Pancreas (tissue), 10 donors: ENCODE measurements at regions not wholly inside any gene's neighbourhood (a gene's known extent, or its start where the extent isn't known, plus 50 kb on each side); places are given as distances from the start of the nearest gene placed in this dataset.
"Not testable (repeated sequence)": the region's sequence is repeated elsewhere in the genome, so short reads cannot be mapped to it uniquely, and the experiment has no call there.

Experiments used
- ATAC-seq, 4 donors: fragments of 200-7000 bp; cut with Tn5 transposase; one replicate each; pipeline versions ENCODE4 v1.8.0 to v1.9.1; 2020; ENCODE audit warnings: mild to moderate bottlenecking in 4 of 4, moderate library complexity in 4 of 4
- DNase-seq, 6 donors: peaks; one replicate each; pipeline ENCODE4 v3.0.0-alpha.2; 2020
- FAIRE-seq: peaks from 2 replicates; lab custom pipeline; 2012; peaks lifted over from hg19 to GRCh38; lab: Jason Lieb, UNC
- H3K27ac ChIP-seq, 4 donors: fragments of 200-600 bp; sonication (generic); 1 replicate in 3 of 4; 2 replicates in 1 of 4; pipeline versions ENCODE4 v1.5.0 to v1.8.0; 2020
- H3K27me3 ChIP-seq, 4 donors: fragments of 200-600 bp; one replicate each; pipeline ENCODE4 v1.8.0; 2021
- H3K36me3 ChIP-seq, 3 donors: fragments of 200-600 bp; sonication (generic) in 1 of 3; one replicate each; pipeline versions ENCODE4 v1.5.0 to v1.8.0; 2020 to 2021
- H3K4me1 ChIP-seq, 3 donors: fragments of 200-600 bp; one replicate each; pipeline ENCODE4 v1.8.0; 2021
- H3K4me3 ChIP-seq, 4 donors: fragments of 200-600 bp; sonication (generic) in 2 of 4; one replicate each; pipeline versions ENCODE4 v1.5.0 to v1.8.0; 2020 to 2021
- H3K9me3 ChIP-seq, 4 donors: fragments of 200-600 bp; one replicate each; pipeline ENCODE4 v1.8.0; 2021
- WGBS, 2 donors: extraction: QIAGEN DNeasy Blood & Tissue Kit; methylation state at CpG; one replicate each; pipeline ENCODE4 v1.1.7; 2013; 5-methylcytosine and 5-hydroxymethylcytosine counted together
- intact Hi-C, 3 donors: fragments of 100-400 bp; cut with DNase I; formaldehyde crosslinking; loops; one replicate each; pipeline versions ENCODE4 v1.11.1 to v1.14.2; 2022
- TF ChIP-seq, protein P1 (sequence below), 4 donors: fragments of 200-600 bp; sonication (generic) in 3 of 4; IDR thresholded peaks; one replicate each; pipeline versions ENCODE4 v1.5.0 to v1.8.0; 2021; ENCODE audit warnings: antibody characterized with exemption in 4 of 4
- donor health status: healthy with polysubstance abuse.
- donor health status: DM: no; HTN: no; CAD: no; lungs with moderate emphysema.
- donor health status: DM: no; HTN: no; CAD: no.
- donor health status: control.
- donor health status: control.
- donor health status: Bipolar disorder and iron deficiency.
- donor health status: DM: yes; HTN: yes; CAD: no.
- donor health status: DM: no; HTN: no; CAD: no.
- donor health status: DM: no; HTN: no; CAD: no.
- donor health status: DM: yes; HTN: yes; CAD: no.

DNA sequence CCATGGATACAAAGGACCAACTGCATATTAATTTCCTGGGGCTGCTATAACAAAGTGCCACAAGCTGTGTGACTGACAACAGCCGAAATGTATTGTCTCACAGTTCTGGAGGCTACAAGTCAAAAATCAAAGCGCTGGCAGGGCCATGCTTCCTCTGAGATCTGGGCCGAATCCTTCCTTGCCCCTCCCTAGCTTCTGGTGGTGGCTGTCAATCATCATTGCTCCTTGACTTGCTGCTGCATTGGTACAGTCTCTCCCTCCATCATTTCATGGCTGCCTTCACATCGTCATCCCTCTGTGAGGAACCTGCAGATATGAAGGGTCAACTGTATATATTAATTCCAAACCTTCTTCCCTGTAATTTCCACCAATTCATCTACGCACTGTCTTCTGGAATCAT lies 118.3 kb downstream of the EXOC5 start:
- intact Hi-C loops = no loop called here
- H3K4me3 ChIP-seq = no peak overlapping the region
- no peak overlapping the region for H3K27ac ChIP-seq
- H3K27me3 ChIP-seq = no peaks in the 10 kb centered on the region
- DNase-seq = no peak
- no peak for ATAC-seq
- no peaks in the 10 kb centered on the region for H3K4me1 ChIP-seq
- TF ChIP-seq, protein P1, sequence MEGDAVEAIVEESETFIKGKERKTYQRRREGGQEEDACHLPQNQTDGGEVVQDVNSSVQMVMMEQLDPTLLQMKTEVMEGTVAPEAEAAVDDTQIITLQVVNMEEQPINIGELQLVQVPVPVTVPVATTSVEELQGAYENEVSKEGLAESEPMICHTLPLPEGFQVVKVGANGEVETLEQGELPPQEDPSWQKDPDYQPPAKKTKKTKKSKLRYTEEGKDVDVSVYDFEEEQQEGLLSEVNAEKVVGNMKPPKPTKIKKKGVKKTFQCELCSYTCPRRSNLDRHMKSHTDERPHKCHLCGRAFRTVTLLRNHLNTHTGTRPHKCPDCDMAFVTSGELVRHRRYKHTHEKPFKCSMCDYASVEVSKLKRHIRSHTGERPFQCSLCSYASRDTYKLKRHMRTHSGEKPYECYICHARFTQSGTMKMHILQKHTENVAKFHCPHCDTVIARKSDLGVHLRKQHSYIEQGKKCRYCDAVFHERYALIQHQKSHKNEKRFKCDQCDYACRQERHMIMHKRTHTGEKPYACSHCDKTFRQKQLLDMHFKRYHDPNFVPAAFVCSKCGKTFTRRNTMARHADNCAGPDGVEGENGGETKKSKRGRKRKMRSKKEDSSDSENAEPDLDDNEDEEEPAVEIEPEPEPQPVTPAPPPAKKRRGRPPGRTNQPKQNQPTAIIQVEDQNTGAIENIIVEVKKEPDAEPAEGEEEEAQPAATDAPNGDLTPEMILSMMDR (IDR thresholded peaks at IDR 0.05) = no peak
- WGBS, 2 donors = 74 to 81% methylated on average over 5 of the region's 5 CpGs
- FAIRE-seq = no peak
- H3K36me3 ChIP-seq = no peaks in the 10 kb centered on the region
- no peaks in the 10 kb centered on the region for H3K9me3 ChIP-seq

- H3K36me3 ChIP-seq = no peaks in the 10 kb centered on the region
- 86 to 93% methylated on average over 5 of the region's 5 CpGs for WGBS, 2 donors
- H3K9me3 ChIP-seq = no peaks in the 10 kb centered on the region
- ATAC-seq (no peak), FAIRE-seq (no peak), DNase-seq (no peak)
- no peak overlapping the region for H3K27ac ChIP-seq
- H3K4me3 ChIP-seq = no peak overlapping the region
- H3K27me3 ChIP-seq = no peaks in the 10 kb centered on the region
- no peaks in the 10 kb centered on the region for H3K4me1 ChIP-seq
- intact Hi-C loops = no loop called here
- TF ChIP-seq, protein P1 (IDR thresholded peaks at IDR 0.05) = no peak
These were observed 129.5 kb downstream of the EXOC5 start for GRCh38 chr14:57139173-57139572.

DNA sequence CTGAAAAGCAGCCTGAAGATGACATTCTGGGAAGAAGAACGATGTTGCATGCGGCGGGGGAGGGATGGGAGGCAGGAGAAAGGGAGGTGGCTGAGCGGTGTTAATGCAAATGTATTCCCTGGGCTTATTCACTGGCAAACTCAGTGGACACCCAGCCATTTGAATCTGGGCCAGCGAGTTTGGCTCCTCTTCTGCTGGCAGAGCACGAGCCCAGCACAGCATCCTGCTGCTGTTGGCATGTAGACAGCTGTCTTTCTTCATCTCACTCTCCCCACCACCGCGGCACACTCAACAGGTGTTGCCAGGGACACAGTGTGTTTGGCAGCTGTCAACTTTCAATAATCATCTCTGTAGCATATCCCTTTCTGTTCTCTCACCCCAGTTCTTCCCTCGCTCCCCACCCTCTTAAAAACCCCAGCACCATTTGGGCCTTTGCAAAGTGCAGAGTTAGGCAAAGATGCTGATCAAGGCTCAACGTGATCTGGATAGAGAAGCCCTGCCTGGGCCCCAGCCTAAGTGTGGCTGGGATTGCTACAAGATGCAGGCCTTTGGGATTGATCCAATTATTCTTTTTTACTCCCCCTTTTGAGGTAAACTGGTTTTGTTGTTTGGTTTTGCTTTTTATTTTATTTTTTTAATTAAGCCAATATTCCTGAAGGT lies 131.9 kb downstream of the EXOC5 start:
- WGBS, 2 donors = 63 to 65% methylated on average over 10 of the region's 10 CpGs
- DNase-seq = no peak
- Histone ChIP-seq H3K27ac (no peak overlapping the region), H3K27me3 (no peaks in the 10 kb centered on the region), H3K4me1 (no peaks in the 10 kb centered on the region), H3K36me3 (no peaks in the 10 kb centered on the region), H3K9me3 (no peaks in the 10 kb centered on the region), H3K4me3 (no peak overlapping the region)
- no peak for ATAC-seq
- FAIRE-seq = no peak
- TF ChIP-seq, protein P1 (IDR thresholded peaks at IDR 0.05) = no peak
- intact Hi-C loops = no loop called here

DNA sequence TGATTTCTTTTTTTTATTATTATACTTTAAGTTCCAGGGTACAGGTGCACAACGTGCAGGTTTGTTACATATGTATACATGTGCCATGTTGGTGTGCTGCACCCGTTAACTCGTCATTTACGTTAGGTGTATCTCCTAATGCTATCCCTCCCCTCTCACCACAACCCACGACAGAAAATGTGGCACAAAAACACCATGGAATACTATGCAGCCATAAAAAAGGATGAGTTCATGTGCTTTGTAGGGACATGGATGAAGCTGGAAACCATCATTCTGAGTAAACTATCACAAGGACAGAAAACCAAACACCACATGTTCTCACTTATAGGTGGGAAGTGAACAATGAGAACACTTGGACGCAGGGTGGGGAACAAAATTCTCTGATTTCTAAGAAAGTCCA lies 140.9 kb downstream of the EXOC5 start:
- H3K4me3 ChIP-seq, H3K27me3 ChIP-seq, DNase-seq, FAIRE-seq, H3K9me3 ChIP-seq, H3K27ac ChIP-seq, H3K4me1 ChIP-seq, H3K36me3 ChIP-seq, ATAC-seq, intact Hi-C loops: not testable (repeated sequence)
- WGBS, 2 donors = 70 to 87% methylated on average over 6 of the region's 6 CpGs

DNA sequence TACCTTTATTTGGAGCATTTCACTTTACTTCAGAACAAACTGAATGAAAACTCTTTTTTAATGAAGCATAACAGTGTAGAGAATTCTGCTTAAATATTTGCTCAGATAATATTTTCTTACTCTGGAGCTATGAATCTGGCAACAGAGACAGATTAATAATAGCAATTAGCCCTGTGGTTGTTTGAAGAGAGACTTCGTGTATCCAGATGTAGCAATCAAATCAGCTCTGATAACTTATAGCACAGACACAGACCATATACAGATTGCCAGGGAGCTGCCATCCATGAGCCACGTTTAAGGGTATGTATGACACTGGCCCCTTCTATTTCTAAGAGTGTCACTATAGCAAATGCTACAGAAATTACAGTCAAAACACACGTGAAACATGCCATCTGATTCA lies 146.6 kb downstream of the EXOC5 start:
- TF ChIP-seq, protein P1 (IDR thresholded peaks at IDR 0.05) = no peak
- H3K4me1 ChIP-seq = no peaks in the 10 kb centered on the region
- peaks cover 0 to 4% (median 0%) of the 10 kb centered on the region in 4 donors for H3K27me3 ChIP-seq
- DNase-seq (no peak), ATAC-seq (no peak), FAIRE-seq (no peak)
- H3K9me3 ChIP-seq = no peaks in the 10 kb centered on the region
- no peak overlapping the region for H3K27ac ChIP-seq
- H3K4me3 ChIP-seq = no peak overlapping the region
- WGBS, 2 donors = 30 to 32% methylated on average over 3 of the region's 3 CpGs
- intact Hi-C loops = no loop called here
- no peaks in the 10 kb centered on the region for H3K36me3 ChIP-seq

- intact Hi-C loops, H3K4me3 ChIP-seq, H3K9me3 ChIP-seq, H3K36me3 ChIP-seq, ATAC-seq, H3K4me1 ChIP-seq, H3K27me3 ChIP-seq, DNase-seq, FAIRE-seq, H3K27ac ChIP-seq: not testable (repeated sequence)
- WGBS, 2 donors = 47 to 77% methylated on average over 23 to 25 of the region's 32 CpGs
These were observed 156.5 kb downstream of the EXOC5 start for GRCh38 chr14:57112072-57112807.

GRCh38 chr14:57110411-57110810 lies 158.3 kb downstream of the EXOC5 start:
- not testable (repeated sequence) for ATAC-seq, FAIRE-seq
- WGBS, 2 donors = 96 to 98% methylated on average over 4 of the region's 4 CpGs

More at GRCh38 chr14:57110411-57110810, 158.3 kb downstream of the EXOC5 start:
- H3K27me3 ChIP-seq, H3K4me3 ChIP-seq, H3K9me3 ChIP-seq, H3K27ac ChIP-seq, intact Hi-C loops, H3K36me3 ChIP-seq, DNase-seq, H3K4me1 ChIP-seq: not testable (repeated sequence)
